ENCODE measurements at regions not wholly inside any gene's neighbourhood (a gene's known extent, or its start where the extent isn't known, plus 50 kb on each side); places are given as distances from the start of the nearest gene placed in this dataset.
"Not testable (repeated sequence)": the region's sequence is repeated elsewhere in the genome, so short reads cannot be mapped to it uniquely, and the experiment has no call there.

DNA sequence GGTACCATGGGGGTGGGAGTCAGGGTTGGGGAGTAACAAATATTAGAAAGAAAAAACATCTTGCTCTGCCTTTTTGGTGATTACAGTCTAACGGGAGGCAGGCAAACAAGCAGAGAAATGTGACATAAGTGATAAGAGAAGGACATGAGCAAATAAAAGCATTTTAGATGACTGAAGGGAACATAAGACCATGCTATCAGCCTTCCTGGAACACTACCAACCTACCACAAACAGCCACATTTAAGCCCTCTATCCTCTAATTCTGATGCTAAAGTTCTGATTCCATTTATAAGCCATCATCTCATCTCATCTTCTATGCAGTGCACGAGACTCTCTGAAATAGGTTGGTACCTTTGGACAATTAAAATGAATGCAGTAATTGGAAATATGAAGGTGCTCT, 243.4 kb upstream of the P2RY1 start:
- TF ChIP-seq, protein P1, sequence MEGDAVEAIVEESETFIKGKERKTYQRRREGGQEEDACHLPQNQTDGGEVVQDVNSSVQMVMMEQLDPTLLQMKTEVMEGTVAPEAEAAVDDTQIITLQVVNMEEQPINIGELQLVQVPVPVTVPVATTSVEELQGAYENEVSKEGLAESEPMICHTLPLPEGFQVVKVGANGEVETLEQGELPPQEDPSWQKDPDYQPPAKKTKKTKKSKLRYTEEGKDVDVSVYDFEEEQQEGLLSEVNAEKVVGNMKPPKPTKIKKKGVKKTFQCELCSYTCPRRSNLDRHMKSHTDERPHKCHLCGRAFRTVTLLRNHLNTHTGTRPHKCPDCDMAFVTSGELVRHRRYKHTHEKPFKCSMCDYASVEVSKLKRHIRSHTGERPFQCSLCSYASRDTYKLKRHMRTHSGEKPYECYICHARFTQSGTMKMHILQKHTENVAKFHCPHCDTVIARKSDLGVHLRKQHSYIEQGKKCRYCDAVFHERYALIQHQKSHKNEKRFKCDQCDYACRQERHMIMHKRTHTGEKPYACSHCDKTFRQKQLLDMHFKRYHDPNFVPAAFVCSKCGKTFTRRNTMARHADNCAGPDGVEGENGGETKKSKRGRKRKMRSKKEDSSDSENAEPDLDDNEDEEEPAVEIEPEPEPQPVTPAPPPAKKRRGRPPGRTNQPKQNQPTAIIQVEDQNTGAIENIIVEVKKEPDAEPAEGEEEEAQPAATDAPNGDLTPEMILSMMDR (IDR thresholded peaks at IDR 0.05; ENCODE audit: borderline replicate concordance, insufficient read depth, low read depth, low read length) = no peak
- no peak overlapping the region for H3K4me3 ChIP-seq (ENCODE audit: low read depth, low read length)

- no peak overlapping the region for H3K4me3 ChIP-seq (ENCODE audit: low read depth, low read length)
- TF ChIP-seq, protein P1 (IDR thresholded peaks at IDR 0.05; ENCODE audit: borderline replicate concordance, insufficient read depth, low read depth, low read length) = no peak
These were observed 241.7 kb upstream of the P2RY1 start for GRCh38 chr3:152593242-152593641.

- H3K4me3 ChIP-seq (ENCODE audit: low read depth, low read length) = no peak overlapping the region
- TF ChIP-seq, protein P1 (IDR thresholded peaks at IDR 0.05; ENCODE audit: borderline replicate concordance, insufficient read depth, low read depth, low read length) = no peak
These were observed 238.7 kb upstream of the P2RY1 start for GRCh38 chr3:152595975-152596821.

- not testable (repeated sequence) for H3K4me3 ChIP-seq (ENCODE audit: low read depth, low read length)
These were observed 238.1 kb upstream of the P2RY1 start for GRCh38 chr3:152596832-152597231.

GRCh38 chr3:152606146-152606545, 228.8 kb upstream of the P2RY1 start:
- no peak overlapping the region for H3K4me3 ChIP-seq (ENCODE audit: low read depth, low read length)
- TF ChIP-seq, protein P1 (IDR thresholded peaks at IDR 0.05; ENCODE audit: borderline replicate concordance, insufficient read depth, low read depth, low read length) = no peak

DNA sequence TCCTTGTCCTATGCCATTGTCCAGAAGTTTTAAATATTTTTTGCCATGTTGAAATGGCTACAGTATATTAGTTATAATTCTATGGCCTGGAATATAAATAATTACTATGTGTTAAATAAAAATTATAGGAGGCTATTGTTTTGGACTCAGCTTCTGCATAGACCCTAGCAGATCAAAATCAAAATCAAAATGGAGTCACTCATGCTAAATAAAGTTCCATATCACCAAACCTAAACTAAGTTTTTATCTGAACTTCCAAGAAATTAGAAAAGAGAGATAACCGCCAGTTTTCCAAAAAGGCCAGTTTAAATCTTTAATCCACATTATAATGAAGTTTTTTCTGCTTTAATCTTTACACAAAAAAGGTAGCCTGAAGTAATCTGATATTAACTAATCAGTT, 227.8 kb upstream of the P2RY1 start:
- TF ChIP-seq, protein P1 (IDR thresholded peaks at IDR 0.05; ENCODE audit: borderline replicate concordance, insufficient read depth, low read depth, low read length) = no peak
- no peak overlapping the region for H3K4me3 ChIP-seq (ENCODE audit: low read depth, low read length)

GRCh38 chr3:152608696-152609594, 226.0 kb upstream of the P2RY1 start:
- TF ChIP-seq, protein P1 (IDR thresholded peaks at IDR 0.05; ENCODE audit: borderline replicate concordance, insufficient read depth, low read depth, low read length) = no peak
- no peak overlapping the region for H3K4me3 ChIP-seq (ENCODE audit: low read depth, low read length)
